NB4 (cell line): ENCODE measurements at regions not wholly inside any gene's neighbourhood (a gene's known extent, or its start where the extent isn't known, plus 50 kb on each side); places are given as distances from the start of the nearest gene placed in this dataset.

ENCODE experiments used
- DNase-seq: peaks from one replicate; pipeline ENCODE4 v3.0.0; 2010; ENCODE audit warnings: low read depth
- H3K4me3 ChIP-seq: one replicate; pipeline ENCODE4 v1.5.1; 2011; ENCODE audit warnings: mild to moderate bottlenecking, low read depth, low read length, moderate library complexity
- MYC ChIP-seq: IDR thresholded peaks from 2 replicates; pipeline ENCODE4 v1.6.1; 2011; ENCODE audit warnings: low read depth, low read length
- POLR2A ChIP-seq: IDR thresholded peaks from 2 replicates; pipeline ENCODE4 v1.6.1; 2011; ENCODE audit warnings: mild to moderate bottlenecking; ENCODE audit not compliant: insufficient read length; ENCODE audit errors: extremely low read depth
- TF ChIP-seq, protein P1 (sequence below): IDR thresholded peaks from 2 replicates; pipeline ENCODE4 v1.6.1; 2011; ENCODE audit warnings: low read depth, low read length
- TF ChIP-seq, protein P2 (sequence below): IDR thresholded peaks from one replicate; pipeline ENCODE4 v1.5.1; 2012; ENCODE audit warnings: low read depth, low read length

DNA sequence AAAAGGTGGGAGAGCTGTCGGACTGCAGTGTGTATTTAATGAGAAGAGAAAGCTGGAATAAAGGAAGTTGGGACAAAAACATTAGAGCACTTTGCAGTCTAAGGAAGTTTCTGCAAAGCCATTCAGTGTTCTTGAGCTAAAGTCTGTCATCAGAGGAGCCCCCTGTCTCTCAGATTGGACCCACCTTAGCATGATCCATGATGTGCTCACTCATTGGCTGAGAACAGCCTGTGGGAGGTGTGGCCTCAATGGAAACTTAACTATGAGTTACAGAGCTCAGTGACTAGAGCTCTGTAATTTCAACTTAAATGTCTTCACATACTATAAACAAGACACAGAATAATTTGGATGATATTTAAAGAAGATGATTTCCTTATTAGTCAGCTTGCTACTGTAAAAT lies 437.0 kb downstream of the BTBD3 start:
- TF ChIP-seq POLR2A (no peak), MYC (no peak)
- TF ChIP-seq, protein P1, sequence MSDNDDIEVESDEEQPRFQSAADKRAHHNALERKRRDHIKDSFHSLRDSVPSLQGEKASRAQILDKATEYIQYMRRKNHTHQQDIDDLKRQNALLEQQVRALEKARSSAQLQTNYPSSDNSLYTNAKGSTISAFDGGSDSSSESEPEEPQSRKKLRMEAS: no peak
- TF ChIP-seq, protein P2, sequence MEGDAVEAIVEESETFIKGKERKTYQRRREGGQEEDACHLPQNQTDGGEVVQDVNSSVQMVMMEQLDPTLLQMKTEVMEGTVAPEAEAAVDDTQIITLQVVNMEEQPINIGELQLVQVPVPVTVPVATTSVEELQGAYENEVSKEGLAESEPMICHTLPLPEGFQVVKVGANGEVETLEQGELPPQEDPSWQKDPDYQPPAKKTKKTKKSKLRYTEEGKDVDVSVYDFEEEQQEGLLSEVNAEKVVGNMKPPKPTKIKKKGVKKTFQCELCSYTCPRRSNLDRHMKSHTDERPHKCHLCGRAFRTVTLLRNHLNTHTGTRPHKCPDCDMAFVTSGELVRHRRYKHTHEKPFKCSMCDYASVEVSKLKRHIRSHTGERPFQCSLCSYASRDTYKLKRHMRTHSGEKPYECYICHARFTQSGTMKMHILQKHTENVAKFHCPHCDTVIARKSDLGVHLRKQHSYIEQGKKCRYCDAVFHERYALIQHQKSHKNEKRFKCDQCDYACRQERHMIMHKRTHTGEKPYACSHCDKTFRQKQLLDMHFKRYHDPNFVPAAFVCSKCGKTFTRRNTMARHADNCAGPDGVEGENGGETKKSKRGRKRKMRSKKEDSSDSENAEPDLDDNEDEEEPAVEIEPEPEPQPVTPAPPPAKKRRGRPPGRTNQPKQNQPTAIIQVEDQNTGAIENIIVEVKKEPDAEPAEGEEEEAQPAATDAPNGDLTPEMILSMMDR: no peak
- no peak for DNase-seq
- no peak overlapping the region for H3K4me3 ChIP-seq

DNA sequence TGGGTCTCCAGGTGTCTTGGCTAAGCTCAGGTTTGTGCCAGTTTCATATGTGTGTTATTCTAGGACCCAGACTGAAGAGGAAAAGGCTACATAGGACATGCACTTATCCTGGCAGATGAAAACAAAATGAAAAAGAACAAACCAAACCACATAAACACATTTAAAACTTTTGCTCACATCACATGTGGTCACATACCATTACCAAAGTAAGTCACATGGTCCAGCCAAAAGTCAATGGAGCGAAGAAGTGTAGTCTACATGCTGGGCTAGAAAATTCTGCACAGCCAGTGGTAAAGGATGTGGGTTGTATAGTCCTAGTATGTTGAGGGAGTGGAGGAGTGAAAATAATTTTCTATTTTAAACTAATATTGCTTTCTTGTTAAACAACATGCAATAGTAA lies 437.5 kb downstream of the BTBD3 start:
- no peak for DNase-seq
- TF ChIP-seq POLR2A (no peak), MYC (no peak)
- TF ChIP-seq, protein P1: no peak
- TF ChIP-seq, protein P2: no peak
- H3K4me3 ChIP-seq: no peak overlapping the region

- TF ChIP-seq, protein P2: peak; percentile 42
- no peak for TF ChIP-seq MYC
- H3K4me3 ChIP-seq: no peak overlapping the region
- peak; percentile 31 for DNase-seq
These were observed 440.4 kb downstream of the BTBD3 start for GRCh38 chr20:12358006-12358654.

GRCh38 chr20:12358655-12359009 lies 440.9 kb downstream of the BTBD3 start:
- DNase-seq: no peak
- no peak overlapping the region for H3K4me3 ChIP-seq
- TF ChIP-seq POLR2A (no peak), MYC (no peak)
- TF ChIP-seq, protein P2: no peak
- TF ChIP-seq, protein P1: no peak

DNA sequence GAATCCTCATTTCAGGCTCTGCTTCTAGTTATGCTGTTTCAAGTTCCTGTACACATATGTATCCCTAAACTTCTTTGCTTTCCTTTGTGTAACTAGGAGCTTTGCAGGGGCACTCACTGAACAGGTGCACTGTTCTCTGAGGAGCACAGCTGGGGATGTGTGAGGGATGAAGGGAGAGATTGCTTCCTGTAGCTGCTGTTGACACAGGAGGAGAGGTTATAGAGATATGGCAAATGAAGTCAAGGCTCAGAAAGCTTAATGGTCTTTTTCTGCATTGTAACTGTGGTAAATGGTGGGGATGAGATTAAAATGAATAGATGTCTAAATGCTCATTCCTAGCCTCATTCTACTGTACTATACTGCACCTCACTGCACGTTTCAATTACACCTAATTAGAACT lies 454.3 kb downstream of the BTBD3 start:
- TF ChIP-seq, protein P2: no peak
- no peak for DNase-seq

GRCh38 chr20:12372557-12372956 lies 454.9 kb downstream of the BTBD3 start:
- DNase-seq: no peak
- H3K4me3 ChIP-seq: no peak overlapping the region

More for the DNA sequence above, 454.3 kb downstream of the BTBD3 start:
- H3K4me3 ChIP-seq: no peak overlapping the region

More at GRCh38 chr20:12372557-12372956, 454.9 kb downstream of the BTBD3 start:
- TF ChIP-seq, protein P1: no peak
- TF ChIP-seq POLR2A (no peak), MYC (no peak)
- TF ChIP-seq, protein P2: no peak
